Ishikawa (cell line): ENCODE measurements at regions not wholly inside any gene's neighbourhood (a gene's known extent, or its start where the extent isn't known, plus 50 kb on each side); places are given as distances from the start of the nearest gene placed in this dataset.

Experiments
- CEBPB ChIP-seq: IDR thresholded peaks from 2 replicates; pipeline ENCODE4 v1.6.1; 2012
- NFIC ChIP-seq: IDR thresholded peaks from 2 replicates; pipeline ENCODE4 v1.6.1; 2012
- REST ChIP-seq: IDR thresholded peaks from 2 replicates; pipeline ENCODE4 v1.6.1; 2012; ENCODE audit warnings: low read depth, mild to moderate bottlenecking

- TF ChIP-seq REST: no peak
- no peak for TF ChIP-seq CEBPB
- TF ChIP-seq NFIC: no peak
Observed at GRCh38 chr7:46637793-46638735, 717.0 kb upstream of the IGFBP3 start.
